Renal cortex interstitium (tissue), 11 donors: ENCODE measurements at regions not wholly inside any gene's neighbourhood (a gene's known extent, or its start where the extent isn't known, plus 50 kb on each side); places are given as distances from the start of the nearest gene placed in this dataset.

Source experiments
- DNase-seq, 11 donors: peaks; one replicate each; pipeline ENCODE4 v3.0.0-alpha.2; 2013; ENCODE audit warnings: low read depth in 9 of 11, low spot score in 4 of 11; ENCODE audit errors: extremely low read depth in 1 of 11

DNA sequence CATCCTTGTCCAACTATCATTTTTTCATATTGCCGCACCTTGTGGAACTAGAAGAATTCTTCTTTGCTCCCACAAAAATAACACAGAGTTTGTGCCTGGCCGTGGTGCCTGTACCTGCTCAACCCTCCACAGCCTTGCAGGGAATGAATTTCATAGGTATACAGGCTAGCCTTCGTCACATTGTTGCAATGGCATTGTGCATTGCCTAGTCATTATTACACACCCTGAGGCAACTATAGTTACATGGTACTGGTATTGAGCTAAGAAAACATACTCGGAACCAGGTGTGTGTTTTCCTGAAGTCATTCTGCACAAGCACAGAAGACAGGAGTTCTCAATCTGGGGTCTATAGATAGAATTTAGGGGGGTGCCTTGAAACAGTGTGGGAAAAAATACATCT, 188.0 kb upstream of the CTAGE1 start:
- no peak for DNase-seq

DNA sequence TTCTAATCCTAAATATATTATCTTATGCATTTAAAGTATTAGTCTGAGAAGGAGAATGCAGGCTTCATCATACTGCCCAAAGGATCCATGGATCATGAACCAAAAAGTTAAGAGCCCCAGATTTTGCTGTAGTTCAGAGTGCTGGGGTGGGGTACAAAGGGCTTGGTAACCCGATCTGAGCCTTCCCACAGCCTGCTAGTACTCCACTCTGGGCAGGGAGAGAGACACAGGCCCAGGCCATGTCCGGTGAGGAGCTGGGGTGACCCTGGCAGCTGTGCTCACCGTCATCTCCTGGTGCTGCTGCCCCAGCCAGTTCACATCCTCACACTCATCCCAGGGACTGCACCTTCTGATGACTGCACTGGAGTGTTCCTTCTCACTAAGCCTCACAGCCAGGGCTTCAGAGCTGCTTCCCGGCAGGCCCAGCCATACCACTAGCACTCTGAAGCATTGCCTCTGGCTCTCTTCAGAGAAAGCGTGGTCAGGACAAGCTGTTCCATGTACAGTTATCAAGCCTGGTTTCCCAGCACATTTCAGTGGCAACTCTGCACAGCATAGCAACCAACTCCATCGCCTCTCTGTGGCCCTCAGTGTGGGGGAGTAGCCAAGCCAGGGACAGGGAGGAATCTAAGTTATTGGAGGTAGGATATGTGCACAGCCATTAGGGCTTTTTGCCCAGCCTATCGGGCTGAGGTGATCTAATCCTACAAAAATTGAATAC, 189.0 kb upstream of the CTAGE1 start:
- DNase-seq: no peak

DNA sequence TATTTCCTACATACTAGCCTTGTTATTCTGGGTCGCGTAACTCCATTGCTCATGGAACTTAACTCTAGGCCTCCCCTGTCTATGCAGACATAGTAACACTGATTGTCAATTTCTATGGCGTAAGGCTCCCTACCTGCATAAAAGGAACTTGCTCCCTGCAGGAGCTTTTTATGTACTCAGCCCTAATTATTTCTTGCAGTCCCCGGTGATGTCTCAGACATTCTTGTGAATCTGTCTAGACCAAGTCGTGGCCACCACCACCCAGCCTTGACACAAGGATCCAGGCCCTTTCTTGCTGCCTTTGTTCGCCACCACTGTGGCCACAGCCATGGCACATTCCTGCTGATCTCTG, 189.5 kb upstream of the CTAGE1 start:
- no peak for DNase-seq

DNA sequence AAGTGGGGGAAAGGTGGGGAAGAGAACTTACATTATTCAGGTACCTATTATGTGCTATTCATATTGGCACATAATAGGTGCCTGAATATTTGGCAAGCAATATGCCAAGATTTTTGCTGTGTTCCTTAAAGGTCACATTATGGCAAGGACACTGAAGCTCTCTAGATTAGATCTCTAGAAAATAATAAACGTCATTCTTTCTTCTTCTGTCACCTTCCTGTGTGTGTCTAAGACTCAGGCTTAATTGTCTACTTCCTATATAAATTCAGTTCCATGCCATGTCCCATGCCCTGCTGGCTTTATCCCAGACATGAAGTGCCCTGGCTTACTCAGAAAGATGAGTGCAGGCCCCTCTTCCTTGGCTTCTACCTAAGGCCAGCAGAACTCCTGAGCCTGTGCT, 191.1 kb upstream of the CTAGE1 start:
- no peak for DNase-seq

DNA sequence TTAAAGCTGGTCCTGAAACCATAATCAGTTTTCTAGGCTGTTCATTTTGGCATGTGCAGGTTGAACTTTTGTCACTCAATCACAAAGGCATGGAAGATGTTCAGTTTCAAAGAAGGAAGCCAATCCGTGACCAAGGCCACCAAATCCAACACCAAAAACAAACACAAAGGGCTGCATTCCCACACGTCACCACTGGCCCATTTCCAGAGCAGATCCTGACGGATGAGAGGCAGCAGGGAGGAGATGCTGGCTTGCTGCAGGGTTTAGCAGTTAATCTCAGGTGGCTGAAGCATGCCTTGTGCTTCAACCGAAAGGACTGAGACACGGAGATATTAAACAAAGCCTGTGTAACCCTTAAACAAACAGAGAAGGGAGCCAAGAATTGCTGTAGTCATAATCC, 191.9 kb upstream of the CTAGE1 start:
- DNase-seq: no peak

DNA sequence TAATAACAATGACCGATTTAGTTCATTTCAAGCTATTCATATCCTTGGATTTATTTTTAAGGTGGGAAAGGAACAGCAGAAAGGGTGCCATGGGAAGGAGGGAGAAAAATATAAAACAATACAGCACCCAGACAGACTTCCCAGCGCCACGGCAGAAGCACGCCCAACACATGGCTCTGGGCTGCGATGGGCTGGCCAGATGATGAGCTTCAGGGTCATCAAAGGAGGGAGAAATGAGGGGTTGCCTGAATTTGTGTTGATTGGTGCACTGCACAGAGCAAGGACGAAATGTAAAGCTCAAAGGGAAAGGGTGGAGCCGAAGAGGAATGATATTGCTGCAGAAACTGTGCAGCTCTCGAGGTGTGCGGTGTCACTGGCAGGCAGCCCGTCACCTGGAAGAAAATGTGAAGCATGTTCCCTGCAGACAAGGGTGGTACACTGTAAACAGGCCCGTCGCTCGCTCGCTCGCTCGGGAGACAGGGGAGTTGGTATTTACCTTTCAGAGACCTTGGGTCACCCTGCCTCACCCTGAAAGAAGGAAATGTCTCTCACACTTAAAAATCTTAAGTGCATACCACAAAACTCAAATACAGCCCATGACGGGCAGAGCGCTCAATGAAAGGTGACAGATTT, 195.5 kb upstream of the CTAGE1 start:
- no peak for DNase-seq

DNA sequence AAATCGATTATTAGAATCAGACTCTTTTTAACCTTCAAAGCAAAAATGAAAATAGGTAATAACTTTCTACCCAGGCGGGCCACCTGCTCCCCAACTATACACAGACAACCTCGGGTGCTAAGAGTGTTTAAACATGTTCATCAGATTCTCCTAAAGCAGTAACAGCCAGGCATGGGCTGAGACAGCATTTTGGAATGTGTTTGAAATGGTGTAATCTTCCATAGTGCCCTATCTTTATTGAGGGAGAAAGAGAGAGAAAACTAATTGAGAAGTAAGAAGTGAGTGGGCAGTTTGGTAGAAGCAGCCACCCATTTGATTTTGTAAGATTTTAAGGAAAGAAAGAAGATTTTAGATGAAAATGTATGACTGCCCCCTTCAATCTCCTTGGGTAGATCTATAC, 196.1 kb upstream of the CTAGE1 start:
- DNase-seq: no peak

DNA sequence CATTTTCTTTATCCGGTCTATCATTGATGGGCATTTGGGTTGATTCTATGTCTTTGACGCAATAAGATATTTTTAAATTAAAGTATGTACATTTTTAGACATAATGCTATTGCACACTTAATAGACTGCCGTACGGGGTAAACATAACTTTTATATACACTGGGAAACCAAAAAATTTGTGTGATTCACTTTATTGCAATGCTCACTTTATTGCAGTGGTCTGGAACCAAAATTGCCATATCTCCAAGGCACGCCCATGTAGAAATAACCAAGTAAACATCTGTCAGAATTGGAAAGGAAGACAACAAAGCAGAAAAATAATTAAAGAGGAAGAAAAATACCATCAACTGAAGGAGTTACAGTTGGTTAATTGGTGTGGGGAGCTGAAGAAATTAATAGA, 205.8 kb upstream of the CTAGE1 start:
- no peak for DNase-seq

DNA sequence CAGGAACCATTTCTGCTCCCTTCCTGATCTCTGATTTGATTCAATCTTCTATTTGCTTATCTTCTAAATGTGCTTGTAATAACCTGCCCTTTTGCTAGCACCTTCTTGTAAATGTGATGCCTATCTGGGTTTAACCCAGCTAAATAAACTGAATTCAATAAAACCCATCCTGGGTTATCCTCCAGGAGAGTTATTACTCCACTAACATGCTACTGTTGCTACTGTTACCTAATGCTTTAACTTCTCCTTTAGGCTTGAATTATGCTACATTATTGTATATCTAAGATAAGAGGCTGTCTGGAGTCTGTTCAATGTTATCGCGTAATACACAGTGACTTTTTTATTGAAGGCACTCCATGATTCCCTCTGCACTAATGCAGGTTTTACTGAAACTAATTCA, 206.5 kb upstream of the CTAGE1 start:
- DNase-seq: no peak

DNA sequence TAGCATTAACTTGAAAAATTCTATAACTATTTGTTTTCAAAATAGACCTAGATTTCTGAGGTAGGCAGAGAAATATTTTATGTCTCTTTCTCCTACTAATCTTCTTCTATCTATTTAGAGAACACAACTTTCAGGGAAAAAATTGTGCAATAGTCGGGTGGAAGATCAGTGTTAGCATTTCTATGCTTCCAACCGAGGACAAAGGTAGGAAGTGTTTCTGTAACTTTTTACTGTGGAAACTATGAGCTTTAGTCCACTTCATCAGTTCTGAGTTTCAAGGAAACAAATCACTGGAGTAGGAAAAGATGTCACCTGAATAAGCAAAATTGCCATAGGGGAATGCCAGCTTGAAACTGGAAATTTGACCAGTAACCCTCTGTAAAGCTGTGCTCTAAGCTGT, 207.7 kb upstream of the CTAGE1 start:
- no peak for DNase-seq

DNA sequence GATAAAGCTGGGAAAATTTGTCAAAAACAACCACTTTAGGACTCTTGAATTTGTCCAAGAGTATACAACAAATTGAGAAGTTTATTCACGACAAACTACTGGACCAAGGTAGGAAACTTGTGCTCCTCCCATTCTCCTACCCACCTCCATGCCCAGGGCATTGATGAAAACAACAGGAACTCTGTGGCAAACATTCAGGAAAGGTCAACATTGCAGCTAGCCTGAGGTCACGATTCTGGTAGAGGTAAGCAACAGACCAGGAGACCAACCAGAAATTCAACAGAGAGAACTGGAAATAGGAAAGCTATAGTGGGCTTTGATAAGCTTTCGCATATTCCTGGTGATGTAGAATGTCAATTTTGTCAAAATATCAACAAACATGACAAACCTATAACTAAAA, 209.1 kb upstream of the CTAGE1 start:
- DNase-seq: no peak

DNA sequence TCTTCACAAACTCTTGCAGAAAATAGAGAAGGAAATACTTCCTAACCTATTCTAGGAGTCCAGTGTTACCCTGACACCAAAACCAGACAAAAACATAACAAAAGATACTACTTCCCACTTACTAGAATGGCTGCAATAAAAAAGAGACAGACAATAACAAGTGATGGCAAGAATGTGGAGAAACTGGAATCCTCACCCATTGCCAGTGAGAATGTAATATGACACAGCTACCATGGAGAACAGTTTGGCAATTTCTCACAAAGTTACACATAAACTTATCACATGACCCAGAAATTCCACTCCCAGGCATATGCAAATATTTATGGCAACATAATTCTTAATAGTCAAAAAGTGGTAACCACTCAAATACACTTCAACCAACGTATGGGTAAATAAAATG, 209.8 kb upstream of the CTAGE1 start:
- no peak for DNase-seq

DNA sequence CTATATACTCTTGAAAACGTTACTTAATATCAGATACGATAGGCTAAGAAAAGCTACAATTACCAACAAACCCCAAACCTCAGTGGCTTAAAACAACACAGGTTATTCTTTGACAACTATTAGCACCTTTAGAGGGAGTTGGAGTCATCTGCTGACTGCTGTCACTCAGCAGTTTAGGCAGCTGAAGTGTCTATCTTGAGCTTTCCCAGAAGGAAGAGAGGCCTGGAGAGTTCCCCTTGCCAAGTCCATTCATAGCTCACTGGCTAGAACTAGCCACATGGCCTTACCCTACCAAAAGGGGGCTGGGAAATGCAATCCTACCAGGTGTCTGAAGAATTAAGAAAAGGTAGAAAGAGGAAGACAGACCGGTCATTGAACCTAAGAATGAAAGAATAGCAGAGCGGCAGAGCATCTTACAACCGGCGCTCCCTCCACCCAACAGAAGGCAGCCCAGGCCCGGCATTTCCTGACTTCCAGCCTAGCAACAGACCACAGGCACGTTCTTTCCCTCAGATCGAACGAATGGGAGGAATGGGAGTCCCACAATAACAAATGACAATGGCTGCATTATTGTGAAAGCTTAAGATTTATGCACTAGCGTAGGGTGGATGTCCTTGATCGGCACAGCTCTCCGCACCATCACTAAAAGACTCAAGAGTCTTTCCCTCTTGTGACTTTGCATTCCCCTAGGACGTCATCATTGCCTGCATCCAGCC, 211.2 kb upstream of the CTAGE1 start:
- DNase-seq: no peak

DNA sequence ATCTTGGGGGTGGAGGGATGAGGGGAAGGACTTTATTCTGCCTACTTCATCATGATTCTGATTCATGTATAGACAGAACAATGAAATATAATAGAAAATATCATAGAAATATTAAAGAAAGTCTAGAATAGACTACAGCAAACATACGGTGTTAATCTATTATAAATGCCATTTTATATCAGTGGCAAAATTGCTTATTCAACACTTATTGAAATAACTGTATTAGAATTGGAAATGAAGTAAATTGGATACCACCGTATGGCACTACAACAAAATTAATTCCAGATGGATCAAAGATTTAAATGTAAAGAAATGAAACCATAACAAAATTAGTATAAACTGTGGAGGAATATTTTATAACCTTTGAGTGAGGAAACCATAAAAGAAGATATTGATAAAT, 213.3 kb upstream of the CTAGE1 start:
- DNase-seq: no peak

DNA sequence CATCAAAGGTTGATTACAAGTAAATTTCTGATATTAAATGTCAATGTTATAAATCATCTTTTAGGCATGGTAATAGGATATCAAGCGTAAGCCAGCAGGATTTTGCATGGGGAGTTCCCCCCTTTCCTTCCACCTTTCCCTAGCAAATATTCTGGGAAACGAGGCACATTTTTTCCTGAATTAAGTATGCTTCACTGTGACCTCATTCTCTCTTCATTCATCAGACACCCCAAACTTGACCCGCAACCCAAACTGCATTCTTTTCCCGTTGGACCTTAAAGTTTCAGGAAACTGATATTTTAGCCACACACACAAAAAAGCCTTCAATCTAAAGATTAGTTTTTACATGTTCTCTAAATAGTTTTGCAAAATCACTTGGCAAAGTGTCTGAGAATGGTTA, 214.5 kb upstream of the CTAGE1 start:
- DNase-seq: no peak

DNA sequence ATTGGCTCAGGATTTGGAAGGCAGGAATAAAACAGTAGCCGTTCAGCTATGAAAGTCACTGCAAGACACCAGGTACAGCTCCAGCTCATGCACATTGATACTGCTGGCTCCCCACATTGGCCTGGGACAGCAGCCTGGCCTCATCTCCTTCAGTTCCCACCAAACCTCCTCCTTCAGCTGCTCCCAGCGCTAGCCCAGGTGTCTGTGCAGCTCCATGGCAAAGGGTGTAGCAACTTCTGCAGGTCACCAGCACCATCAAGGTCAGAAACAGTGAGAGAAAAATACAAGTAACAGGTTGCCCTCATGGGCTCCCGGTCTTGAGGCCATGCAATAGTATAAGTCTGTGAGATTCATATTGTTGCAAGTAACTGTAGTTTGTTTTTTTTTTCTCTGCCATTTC, 216.7 kb upstream of the CTAGE1 start:
- DNase-seq: no peak

DNA sequence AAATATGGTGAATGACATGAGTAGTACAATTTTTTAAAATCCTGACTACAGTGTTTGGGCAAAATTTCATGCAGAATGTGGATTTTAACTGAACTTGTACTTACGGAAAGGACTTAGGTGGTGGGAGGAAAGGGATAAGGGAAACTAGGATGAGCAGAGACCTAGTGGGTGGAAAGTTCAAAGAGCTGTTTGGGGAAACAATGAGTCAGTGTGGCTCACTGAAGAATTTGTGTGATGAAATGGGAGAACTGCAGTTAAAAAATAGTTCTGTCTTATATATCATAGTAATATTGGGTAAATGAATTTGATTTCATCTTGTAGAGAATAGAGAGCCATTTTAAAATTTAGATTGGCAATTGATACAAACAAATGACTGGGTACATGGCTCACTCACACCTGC, 220.1 kb upstream of the CTAGE1 start:
- no peak for DNase-seq

DNA sequence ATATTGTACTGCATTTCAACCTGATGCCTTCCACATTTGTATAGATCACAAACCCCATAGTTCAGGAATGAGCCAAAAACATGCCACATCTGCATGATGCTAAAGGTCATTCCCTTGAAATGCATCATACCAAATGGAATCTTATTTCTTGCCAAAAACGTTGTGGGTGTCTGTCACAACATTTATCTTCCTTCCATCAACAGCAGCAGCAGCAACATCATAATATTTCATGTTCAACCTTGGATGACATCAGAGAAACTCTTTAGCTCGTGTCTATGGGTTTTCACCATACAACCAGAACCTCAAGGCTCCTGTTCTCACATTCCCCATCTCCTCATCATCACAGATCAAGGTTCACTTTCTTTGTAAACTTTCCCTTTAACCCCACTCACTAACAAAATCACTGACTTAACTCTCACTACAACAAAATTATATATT, 221.3 kb upstream of the CTAGE1 start:
- no peak for DNase-seq

DNA sequence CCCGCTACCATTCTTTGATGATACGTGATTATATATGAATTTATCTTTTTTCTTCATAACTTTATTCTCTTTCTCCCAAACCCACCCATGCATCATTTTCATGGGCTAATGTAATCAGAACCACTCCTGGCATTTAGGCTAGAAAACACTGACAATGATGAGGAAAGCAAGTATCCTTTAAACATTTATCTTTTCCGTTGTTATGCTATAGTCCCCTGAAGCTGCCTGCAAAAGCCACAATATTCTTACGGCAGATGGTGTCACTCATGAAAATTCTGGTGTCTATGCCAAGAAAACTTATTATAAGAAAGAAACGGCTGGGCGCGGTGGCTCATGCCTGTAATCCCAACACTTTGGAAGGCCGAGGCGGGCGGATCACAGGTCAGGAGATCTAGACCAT, 221.8 kb upstream of the CTAGE1 start:
- DNase-seq: no peak

DNA sequence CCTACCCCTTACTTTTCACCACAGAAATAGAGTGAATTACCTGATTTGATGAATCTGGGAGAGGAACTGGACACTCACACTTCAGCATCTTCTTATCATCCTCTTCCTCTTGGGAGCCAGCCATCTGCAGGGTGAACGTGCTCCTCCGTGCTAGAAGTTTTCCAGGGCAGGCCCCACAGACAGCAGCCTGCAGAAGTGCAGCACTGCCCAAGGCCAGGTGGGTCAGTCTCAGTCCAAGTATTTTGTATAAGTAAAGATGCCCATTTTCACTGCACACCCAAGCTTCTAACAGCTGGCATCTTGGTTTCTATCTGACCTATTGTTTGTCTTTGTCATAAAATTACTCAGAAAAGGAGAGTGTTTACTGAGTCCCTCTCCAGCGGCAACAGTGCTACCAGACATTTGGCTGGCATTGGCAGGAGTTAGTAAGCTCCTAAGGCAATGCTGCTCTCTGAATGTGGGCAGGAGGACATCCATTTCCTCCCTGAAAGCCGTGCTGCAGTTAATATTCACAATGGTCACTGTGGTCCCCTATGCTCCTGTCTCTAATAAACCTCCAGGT, 222.6 kb upstream of the CTAGE1 start:
- DNase-seq: no peak
